Peyer's patch (tissue), 4 donors: ENCODE measurements at regions not wholly inside any gene's neighbourhood (a gene's known extent, or its start where the extent isn't known, plus 50 kb on each side); places are given as distances from the start of the nearest gene placed in this dataset.

Experiments used
- DNase-seq, 3 donors: peaks; one replicate each; pipeline ENCODE4 v3.0.0-alpha.2; 2017 to 2019
- H3K27ac ChIP-seq, 4 donors: fragments of 200-600 bp; sonication (generic); one replicate each; pipeline ENCODE4 v1.5.1; 2016 to 2019
- H3K27me3 ChIP-seq, 2 donors: fragments of 200-600 bp; sonication (generic); one replicate each; pipeline ENCODE4 v1.5.1; 2019
- H3K36me3 ChIP-seq, 3 donors: fragments of 200-600 bp; sonication (generic); one replicate each; pipeline ENCODE4 v1.5.1; 2016 to 2019
- H3K4me1 ChIP-seq, 4 donors: fragments of 200-600 bp; sonication (generic); one replicate each; pipeline ENCODE4 v1.5.1; 2016 to 2019
- H3K4me3 ChIP-seq, 4 donors: fragments of 200-600 bp; sonication (generic); 1 replicate in 3 of 4; 2 replicates in 1 of 4; pipeline ENCODE4 v1.5.1; 2016 to 2019; ENCODE audit warnings: mild to moderate bottlenecking in 1 of 4
- H3K9me3 ChIP-seq, 4 donors: fragments of 200-600 bp; sonication (generic); one replicate each; pipeline ENCODE4 v1.5.1; 2016 to 2019; ENCODE audit warnings: mild to moderate bottlenecking in 1 of 4
- CTCF ChIP-seq, 6 experiments: fragments of 450-650 bp in 4 of 6; fragments of 200-600 bp in 2 of 6; sonication (generic) in 1 of 6; IDR thresholded peaks; one replicate each; pipeline ENCODE4 v1.5.1; 2017 to 2019; ENCODE audit warnings: antibody characterized with exemption in 6 of 6, mild to moderate bottlenecking in 3 of 6, moderate library complexity in 1 of 6
- POLR2A ChIP-seq, 2 donors: fragments of 450-650 bp; IDR thresholded peaks; one replicate each; pipeline ENCODE4 v1.5.1; 2017; ENCODE audit warnings: antibody characterized with exemption in 2 of 2, mild to moderate bottlenecking in 2 of 2, moderate library complexity in 2 of 2

GRCh38 chr1:214739621-214740238, 136.7 kb downstream of the CENPF start:
- H3K9me3 ChIP-seq, result no peaks in the 10 kb centered on the region
- no peak overlapping the region for H3K27ac ChIP-seq

GRCh38 chr1:214740471-214740870, 137.5 kb downstream of the CENPF start:
- Histone ChIP-seq H3K4me3 (no peak overlapping the region), H3K9me3 (no peaks in the 10 kb centered on the region), H3K36me3 (no peaks in the 10 kb centered on the region), H3K27ac (no peak overlapping the region), H3K27me3 (no peaks in the 10 kb centered on the region), H3K4me1 (no peaks in the 10 kb centered on the region)
- TF ChIP-seq POLR2A (IDR thresholded peaks at IDR 0.05) (no peak), CTCF (IDR thresholded peaks at IDR 0.05) (no peak)
- no peak for DNase-seq

More at GRCh38 chr1:214739621-214740238, 136.7 kb downstream of the CENPF start:
- Histone ChIP-seq H3K4me1 (no peaks in the 10 kb centered on the region), H3K4me3 (no peak overlapping the region), H3K27me3 (no peaks in the 10 kb centered on the region), H3K36me3 (no peaks in the 10 kb centered on the region)
- TF ChIP-seq POLR2A (IDR thresholded peaks at IDR 0.05) (no peak), CTCF (IDR thresholded peaks at IDR 0.05) (no peak)
- DNase-seq, result no peak

- DNase-seq, result no peak
- Histone ChIP-seq H3K36me3 (no peaks in the 10 kb centered on the region), H3K27me3 (no peaks in the 10 kb centered on the region), H3K27ac (no peak overlapping the region), H3K4me3 (no peak overlapping the region), H3K4me1 (no peaks in the 10 kb centered on the region), H3K9me3 (no peaks in the 10 kb centered on the region)
- TF ChIP-seq POLR2A (IDR thresholded peaks at IDR 0.05) (no peak), CTCF (IDR thresholded peaks at IDR 0.05) (no peak)
Measured at GRCh38 chr1:214747050-214747635, 144.1 kb downstream of the CENPF start.

- no peaks in the 10 kb centered on the region for H3K9me3 ChIP-seq
- H3K27ac ChIP-seq, result no peak overlapping the region
- no peak for TF ChIP-seq CTCF (IDR thresholded peaks at IDR 0.05)
- no peak for TF ChIP-seq POLR2A (IDR thresholded peaks at IDR 0.05)
- H3K4me1 ChIP-seq, result no peaks in the 10 kb centered on the region
- H3K4me3 ChIP-seq, result no peak overlapping the region
- no peaks in the 10 kb centered on the region for H3K27me3 ChIP-seq
- no peaks in the 10 kb centered on the region for H3K36me3 ChIP-seq
- no peak for DNase-seq
Measured at GRCh38 chr1:214753236-214753852, 150.3 kb downstream of the CENPF start.

GRCh38 chr1:214761030-214761429, 158.0 kb downstream of the CENPF start:
- no peak for TF ChIP-seq POLR2A (IDR thresholded peaks at IDR 0.05)
- no peak for TF ChIP-seq CTCF (IDR thresholded peaks at IDR 0.05)
- Histone ChIP-seq H3K4me3 (no peak overlapping the region), H3K27me3 (no peaks in the 10 kb centered on the region), H3K36me3 (no peaks in the 10 kb centered on the region), H3K4me1 (no peaks in the 10 kb centered on the region), H3K9me3 (no peaks in the 10 kb centered on the region), H3K27ac (no peak overlapping the region)
- no peak for DNase-seq
